Muscle of back (tissue), 3 donors: ENCODE measurements at regions not wholly inside any gene's neighbourhood (a gene's known extent, or its start where the extent isn't known, plus 50 kb on each side); places are given as distances from the start of the nearest gene placed in this dataset.
A peak's percentile ranks its signal among the peaks of the same experiment; 100 is the strongest.
"Not testable (repeated sequence)": the region's sequence is repeated elsewhere in the genome, so short reads cannot be mapped to it uniquely, and the experiment has no call there.

Experiments
- DNase-seq, 3 donors: peaks; one replicate each; pipeline versions ENCODE4 v3.0.0 to v3.0.0-alpha.2; 2013

- DNase-seq = no peak
Observed at GRCh38 chr9:71364186-71364955, 242.9 kb upstream of the TRPM3 start.

DNA sequence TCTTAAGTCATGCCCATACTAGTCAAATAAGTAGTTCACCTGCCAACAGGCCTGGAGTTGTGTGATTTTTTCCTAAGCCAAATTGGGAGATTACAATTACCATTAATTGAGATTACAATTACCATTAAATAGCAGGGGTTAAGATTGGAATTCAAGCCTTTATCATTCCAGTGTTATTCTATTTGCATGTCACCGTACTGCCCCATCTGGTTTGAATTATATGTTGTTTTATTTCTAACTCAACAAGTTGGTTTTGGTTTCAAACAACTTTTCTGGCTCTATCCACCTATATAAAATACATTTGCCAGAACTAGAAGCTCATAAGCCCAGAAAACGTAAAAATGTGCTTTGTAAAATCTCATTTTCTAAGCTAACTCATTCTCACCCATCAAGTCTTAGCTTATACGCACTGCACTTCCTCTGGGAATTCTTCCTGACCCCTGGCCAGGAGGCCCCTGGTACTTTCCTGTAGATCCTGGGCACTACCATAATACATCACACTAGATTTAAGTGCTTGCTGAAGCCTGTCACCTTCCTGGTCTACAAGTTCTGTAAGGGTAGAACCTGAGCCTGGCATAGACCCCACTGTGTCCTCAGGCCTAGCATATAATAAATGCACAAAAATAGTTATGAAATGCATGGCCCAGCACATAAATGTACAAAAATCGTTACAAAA lies 242.0 kb upstream of the TRPM3 start:
- DNase-seq = peak in 1 of 3 donors; percentile 26

DNA sequence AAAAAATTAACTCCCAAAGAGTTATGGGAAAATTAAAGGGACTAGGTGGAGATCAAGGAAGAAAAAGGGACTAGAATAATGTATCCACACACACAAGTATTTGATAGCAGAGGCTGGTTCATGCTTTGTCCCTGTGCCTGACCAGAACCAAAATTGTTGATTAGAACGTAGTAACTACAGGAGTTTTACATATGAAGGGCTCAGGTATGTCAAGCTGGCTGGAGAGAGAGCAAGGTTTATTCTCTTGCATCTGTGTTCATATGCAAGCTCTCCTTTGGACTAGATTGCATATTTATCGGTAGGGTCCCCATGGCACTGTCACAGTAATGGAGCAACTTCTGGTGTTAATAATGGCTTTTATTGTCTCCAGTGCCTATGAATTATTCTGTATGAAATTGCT lies 239.9 kb upstream of the TRPM3 start:
- DNase-seq = no peak

DNA sequence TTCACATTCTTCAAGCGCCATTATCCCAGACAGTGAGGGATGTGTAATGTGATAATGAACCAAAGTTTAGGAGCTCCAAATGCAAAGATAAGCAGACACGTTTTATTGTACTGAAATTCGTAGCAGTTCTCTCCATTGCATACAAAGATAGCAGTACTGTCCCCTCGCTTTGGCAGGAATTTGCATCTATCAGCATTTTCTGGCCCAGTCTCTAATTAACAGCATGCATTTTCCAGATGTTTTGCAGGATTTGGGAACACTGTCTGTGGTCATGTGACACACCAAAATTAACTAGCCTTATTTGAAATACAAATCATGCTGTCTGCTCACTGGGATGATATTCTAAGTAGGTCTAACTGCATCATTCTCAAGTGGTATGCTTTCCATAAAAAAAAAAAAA lies 235.9 kb upstream of the TRPM3 start:
- DNase-seq = peak; percentile 32 to 62 (median 34)

DNA sequence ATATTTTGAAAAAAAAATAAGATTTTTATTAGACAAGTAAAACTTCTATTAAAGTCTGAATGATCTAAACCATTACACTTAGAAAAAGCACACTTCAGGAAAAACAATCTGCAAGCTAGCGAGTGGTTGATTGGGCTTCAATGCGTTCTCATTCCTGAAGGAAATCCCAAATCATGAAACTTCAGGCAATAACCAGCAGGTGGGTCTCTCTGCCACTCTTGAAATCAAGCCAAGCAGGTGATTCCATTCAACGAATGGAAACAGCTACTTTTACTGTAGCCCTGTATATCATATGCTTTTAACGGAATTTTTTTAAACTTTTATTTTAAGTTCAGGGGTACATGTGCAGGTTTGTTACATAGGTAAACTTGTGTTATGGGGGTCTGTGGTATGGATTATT lies 234.5 kb upstream of the TRPM3 start:
- no peak for DNase-seq

DNA sequence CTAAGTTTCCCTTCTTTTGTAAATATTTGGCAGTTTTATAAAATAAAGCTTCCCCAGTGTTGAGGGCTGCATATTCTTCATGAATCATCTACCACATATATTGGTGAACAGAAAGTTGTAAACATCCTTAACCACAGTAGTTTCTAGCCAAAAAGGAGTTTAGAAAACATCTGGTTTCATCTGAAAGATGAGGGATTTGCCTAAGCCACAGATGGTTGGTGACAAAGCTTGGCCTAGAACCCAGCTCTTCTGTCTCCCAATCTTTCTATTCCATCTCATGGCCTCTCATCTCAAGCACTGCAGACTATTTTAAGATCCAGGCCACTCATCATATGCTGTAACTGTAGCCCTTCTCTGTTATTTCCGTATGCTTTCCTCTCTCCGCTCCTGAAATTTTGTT lies 232.3 kb upstream of the TRPM3 start:
- DNase-seq = peak in 1 of 3 donors; percentile 52

GRCh38 chr9:71352837-71353236 lies 231.4 kb upstream of the TRPM3 start:
- peak in 1 of 3 donors; percentile 13 for DNase-seq

DNA sequence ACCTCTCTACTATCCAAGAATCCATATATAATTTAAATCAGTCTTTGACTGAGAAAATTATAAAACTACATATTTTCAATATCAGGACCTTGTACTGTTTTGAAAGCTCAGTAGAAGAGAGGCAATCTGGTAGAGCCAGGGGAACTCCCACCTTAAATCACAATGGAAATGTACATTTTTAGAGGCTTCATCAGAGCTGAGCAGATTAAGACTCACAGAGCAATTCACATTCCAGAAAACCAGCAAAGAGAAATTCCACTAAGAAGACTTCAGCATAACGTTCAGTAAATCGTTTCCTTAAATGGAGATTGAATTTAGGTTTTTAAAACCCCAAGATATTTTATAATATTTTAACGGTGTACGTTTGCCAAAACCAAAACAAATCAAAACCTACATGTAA lies 227.8 kb upstream of the TRPM3 start:
- DNase-seq = peak in 1 of 3 donors; percentile 69

- DNase-seq = no peak
Observed at GRCh38 chr9:71333321-71333720, 211.9 kb upstream of the TRPM3 start.

DNA sequence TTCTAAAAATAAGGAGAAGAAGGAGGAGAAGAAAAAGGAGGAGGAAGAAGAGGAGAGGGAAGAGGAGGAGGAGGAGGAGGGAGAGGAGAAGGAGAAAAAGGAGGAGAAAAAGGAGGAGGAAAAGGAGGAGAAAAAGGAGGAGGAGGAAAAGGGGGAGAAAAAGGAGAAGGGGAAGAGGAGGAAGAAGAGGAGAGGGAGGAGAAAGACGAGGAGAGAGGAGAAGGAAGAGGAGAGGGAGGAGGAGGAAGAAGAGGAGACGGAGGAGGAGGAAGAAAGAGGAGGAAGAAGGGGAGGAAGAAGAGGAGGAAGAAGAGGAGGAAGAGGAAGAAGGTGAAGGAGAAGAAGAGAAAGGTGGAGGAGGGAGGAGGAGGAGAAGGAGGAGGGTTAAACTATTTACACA lies 210.2 kb upstream of the TRPM3 start:
- no peak for DNase-seq

DNA sequence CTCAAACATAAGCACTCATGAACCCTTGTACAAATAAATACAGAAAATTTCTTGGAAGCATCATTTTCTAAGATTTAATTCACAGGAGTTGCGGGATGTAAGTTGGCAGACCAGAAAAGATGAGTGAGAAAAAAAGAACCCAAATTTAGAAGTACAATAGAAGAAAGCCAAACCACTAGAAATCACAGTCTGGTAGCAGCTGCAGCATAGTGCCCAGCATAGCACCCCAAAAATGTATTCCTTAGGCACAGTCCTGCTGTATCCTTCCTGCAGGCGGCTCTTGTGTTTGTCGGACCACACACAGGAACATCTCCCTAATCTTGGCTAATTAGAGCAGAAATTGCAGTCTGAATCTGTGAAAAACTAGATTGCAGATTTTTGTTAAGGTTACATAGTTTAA lies 208.5 kb upstream of the TRPM3 start:
- no peak for DNase-seq

DNA sequence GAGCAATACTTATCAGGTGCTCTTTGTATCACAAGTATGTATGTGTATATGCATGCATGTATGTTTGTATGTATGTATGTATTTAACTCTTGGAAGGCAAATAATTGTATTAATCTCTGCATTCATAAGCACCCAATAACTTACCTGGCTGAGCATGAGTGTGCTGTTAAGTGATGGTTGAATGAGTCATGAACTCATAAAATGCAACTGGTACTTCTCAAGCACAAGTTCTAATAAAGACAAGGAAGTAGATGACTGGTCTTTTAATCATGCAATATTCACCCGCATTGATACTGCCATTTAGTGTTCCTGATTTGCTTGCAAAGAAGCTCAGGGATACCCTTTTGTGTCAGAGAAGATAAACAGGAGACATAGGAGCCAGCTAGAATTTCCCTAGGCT lies 204.9 kb upstream of the TRPM3 start:
- no peak for DNase-seq

DNA sequence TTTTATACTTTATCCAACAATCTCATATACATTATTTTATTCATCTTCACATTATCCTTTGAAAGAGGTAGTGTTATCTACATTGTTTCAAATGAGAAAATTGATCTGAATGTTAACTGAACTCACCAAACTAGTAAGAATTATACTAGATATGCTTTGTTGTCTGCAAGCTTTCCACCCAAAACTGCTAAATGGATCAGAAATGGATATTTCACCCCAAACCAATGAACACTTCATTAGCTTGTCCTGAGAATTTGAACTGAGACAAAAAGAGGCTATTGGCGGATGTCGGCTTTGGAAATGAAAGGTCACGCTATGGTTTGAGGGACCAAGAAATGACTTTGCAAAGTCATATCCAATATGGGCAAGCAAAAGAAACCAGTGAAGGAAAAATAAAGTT lies 201.9 kb upstream of the TRPM3 start:
- no peak for DNase-seq

GRCh38 chr9:71322311-71322710 lies 200.9 kb upstream of the TRPM3 start:
- no peak for DNase-seq

DNA sequence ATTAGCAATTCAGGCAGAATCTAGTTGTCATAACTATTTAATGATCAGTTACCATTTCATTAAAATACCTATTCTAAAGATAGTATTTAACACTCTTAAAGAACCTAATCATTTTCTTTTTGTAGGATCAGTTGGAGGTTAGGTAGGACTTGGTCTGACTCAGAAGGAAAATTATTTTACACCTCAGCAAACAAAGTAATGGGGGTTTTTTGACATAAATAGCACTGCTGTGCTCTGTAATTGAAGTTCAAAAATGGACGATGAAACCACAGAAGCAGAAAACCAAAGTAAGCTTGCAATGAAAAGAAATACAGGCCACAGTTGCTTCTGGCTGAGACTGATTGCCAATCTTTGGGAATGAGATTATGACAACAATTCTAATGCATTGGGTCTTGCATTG lies 187.0 kb upstream of the TRPM3 start:
- DNase-seq = no peak

- no peak for DNase-seq
Observed at GRCh38 chr9:71306134-71306533, 184.7 kb upstream of the TRPM3 start.

- DNase-seq = peak in 1 of 3 donors; percentile 41
Observed at GRCh38 chr9:71303351-71303750, 181.9 kb upstream of the TRPM3 start.

GRCh38 chr9:71302776-71303175 lies 181.4 kb upstream of the TRPM3 start:
- DNase-seq = no peak

- no peak for DNase-seq
Observed at GRCh38 chr9:71295928-71296327, 174.5 kb upstream of the TRPM3 start.

DNA sequence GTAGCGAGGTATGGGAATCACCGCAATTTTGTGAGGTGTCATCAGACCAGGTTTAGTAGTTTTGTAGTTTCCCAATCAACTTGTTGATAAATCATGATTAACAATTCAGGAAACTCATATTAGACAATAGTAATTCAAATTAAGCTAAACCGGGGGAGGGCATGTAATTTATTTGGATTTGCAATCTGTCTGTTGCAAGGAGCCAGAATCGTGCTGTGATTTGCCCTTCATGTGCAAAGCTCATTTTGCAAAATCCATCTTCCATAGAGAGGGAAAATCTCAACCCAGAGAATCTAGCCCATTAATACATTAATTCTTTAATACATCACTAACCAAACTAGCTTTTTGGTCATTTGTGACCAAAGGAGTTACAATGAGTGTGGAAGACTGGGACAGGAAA lies 164.7 kb upstream of the TRPM3 start:
- no peak for DNase-seq

DNA sequence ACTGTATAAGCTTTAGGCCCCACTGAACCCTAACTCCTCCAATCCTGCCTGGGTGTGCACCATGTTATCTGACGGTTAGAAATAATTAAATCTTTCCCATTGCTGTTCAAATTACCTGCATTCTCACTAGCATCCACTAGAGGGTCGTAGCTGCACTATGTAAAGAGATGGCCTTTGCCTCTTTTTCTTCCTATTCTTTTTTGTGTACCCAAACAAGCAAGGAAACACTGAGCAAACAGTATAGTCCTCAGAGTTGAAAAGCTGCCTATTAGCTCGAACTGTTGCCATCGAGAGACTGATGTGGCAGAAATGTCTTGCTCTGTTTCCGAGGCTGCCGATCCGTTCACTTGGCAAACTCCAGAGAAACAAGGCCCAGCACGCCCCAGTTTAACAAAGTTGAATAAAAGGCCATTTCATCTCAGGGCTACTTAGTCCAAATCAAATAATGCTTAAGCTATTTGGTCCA lies 163.8 kb upstream of the TRPM3 start:
- DNase-seq = peak; percentile 66 to 82 (median 69)

GRCh38 chr9:71282116-71282515 lies 160.7 kb upstream of the TRPM3 start:
- not testable (repeated sequence) for DNase-seq

DNA sequence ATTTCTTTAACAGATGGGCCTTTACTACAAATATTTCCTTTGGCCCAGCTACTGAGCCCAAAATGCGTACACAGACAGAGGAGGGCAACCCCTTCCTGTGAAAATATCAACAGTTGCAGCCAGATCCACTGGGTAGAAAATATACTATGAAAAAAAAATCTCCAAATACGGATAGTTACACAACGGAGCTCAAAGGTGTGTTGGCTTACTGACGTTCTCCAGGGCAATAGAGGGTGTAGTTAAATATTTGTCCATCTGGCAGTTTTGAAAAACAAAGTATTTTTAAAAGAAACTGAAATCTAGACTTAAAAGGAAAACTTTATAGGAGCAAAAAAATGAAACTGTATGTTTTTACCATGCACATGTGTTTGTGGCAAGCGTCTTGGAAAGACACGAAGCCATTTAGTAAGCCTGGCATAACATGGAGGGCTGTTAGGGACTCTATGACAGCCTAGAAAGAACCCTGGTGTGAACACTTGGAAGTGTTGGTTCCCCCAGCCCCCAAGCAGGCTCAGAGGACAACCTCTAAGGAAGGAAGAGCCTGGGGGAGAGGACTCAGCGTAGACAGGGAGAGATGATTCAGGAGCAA lies 157.8 kb upstream of the TRPM3 start:
- DNase-seq = peak in 2 of 3 donors; percentile 6 to 21
